ENCODE measurements at regions not wholly inside any gene's neighbourhood (a gene's known extent, or its start where the extent isn't known, plus 50 kb on each side); places are given as distances from the start of the nearest gene placed in this dataset.
A peak's percentile ranks its signal among the peaks of the same experiment; 100 is the strongest.

GRCh38 chr3:166060789-166061479 lies 223.7 kb upstream of the BCHE start:
- H2BK12ac ChIP-seq (ENCODE audit: low read length), result no peak overlapping the region
- H3K23ac ChIP-seq (ENCODE audit: low read depth, low read length, poor library complexity), result no peak overlapping the region
- H3K27me3 ChIP-seq (ENCODE audit: control insufficient read depth in 3 of 3, insufficient read depth in 3 of 3, low read depth in 1 of 3, low read length in 3 of 3), result no peaks in the 10 kb centered on the region
- no peak overlapping the region for H3K4me3 ChIP-seq (ENCODE audit: low read length in 2 of 2)
- H3K14ac ChIP-seq (ENCODE audit: low read length), result no peak overlapping the region
- no peak overlapping the region for H3K4me2 ChIP-seq (ENCODE audit: insufficient read depth, low read length, poor library complexity, severe bottlenecking)
- no peak overlapping the region for H2AFZ ChIP-seq (ENCODE audit: low read length)
- no peak overlapping the region for H2BK15ac ChIP-seq (ENCODE audit: low read length)
- no peaks in the 10 kb centered on the region for H3K4me1 ChIP-seq (ENCODE audit: control insufficient read depth in 2 of 2, insufficient read depth in 1 of 2, low read depth in 1 of 2, low read length in 2 of 2)
- H3K4ac ChIP-seq (ENCODE audit: low read length), result no peak overlapping the region
- no peak overlapping the region for H3K27ac ChIP-seq (replicated peaks; ENCODE audit: low read length)
- H3K36me3 ChIP-seq (replicated peaks in 1 of 2; ENCODE audit: control insufficient read depth in 2 of 2, insufficient read depth in 2 of 2, low read length in 2 of 2), result no peaks in the 10 kb centered on the region
- no peak for DNase-seq (ENCODE audit: low spot score)
- H3K18ac ChIP-seq (ENCODE audit: low read length), result no peak overlapping the region
- H4K91ac ChIP-seq (ENCODE audit: low read depth, low read length, poor library complexity), result no peak overlapping the region
- H2AK5ac ChIP-seq (ENCODE audit: low read depth, low read length), result no peak overlapping the region
- H3K9ac ChIP-seq (ENCODE audit: low read depth, low read length, poor library complexity), result no peak overlapping the region
- H2BK120ac ChIP-seq (ENCODE audit: low read depth, low read length), result no peak overlapping the region
- H3K79me1 ChIP-seq (ENCODE audit: low read depth, low read length), result no peaks in the 10 kb centered on the region
- H3K9me3 ChIP-seq (replicated peaks in 1 of 2; ENCODE audit: control insufficient read depth in 2 of 2, insufficient read depth in 1 of 2, low read depth in 1 of 2, low read length in 2 of 2), result no peaks in the 10 kb centered on the region
- H2BK5ac ChIP-seq (ENCODE audit: low read length), result no peak overlapping the region
- WGBS, 2 donors (ENCODE audit: extremely low coverage in 2 of 2, insufficient read length in 2 of 2, insufficient replicate concordance in 1 of 2), result no CpG with 5 or more reads among the region's 2 CpGs
- no peak overlapping the region for H4K8ac ChIP-seq (ENCODE audit: low read depth, low read length)

DNA sequence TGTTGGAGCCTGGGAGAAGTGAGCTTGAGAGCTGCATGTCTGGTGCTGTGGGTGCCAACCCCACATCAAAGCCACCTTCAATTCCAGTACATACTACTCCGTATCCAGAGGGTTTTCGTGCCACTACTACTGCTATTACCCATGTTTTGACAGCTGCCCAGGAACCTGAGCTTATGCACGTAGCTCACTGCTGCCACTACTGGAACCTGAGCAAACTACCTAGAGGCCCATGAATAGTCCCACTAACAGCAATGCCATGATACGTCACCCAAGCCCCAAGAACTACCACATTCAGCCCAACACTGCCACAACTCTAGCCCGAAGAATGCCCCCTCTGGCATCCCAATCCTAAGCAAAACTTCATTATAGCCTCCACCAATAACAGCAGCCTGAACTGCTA lies 215.2 kb upstream of the BCHE start:
- Histone ChIP-seq H2AK5ac (ENCODE audit: low read depth, low read length) (no peak overlapping the region), H3K4me1 (ENCODE audit: control insufficient read depth in 2 of 2, insufficient read depth in 1 of 2, low read depth in 1 of 2, low read length in 2 of 2) (no peaks in the 10 kb centered on the region), H3K27me3 (ENCODE audit: control insufficient read depth in 3 of 3, insufficient read depth in 3 of 3, low read depth in 1 of 3, low read length in 3 of 3) (no peaks in the 10 kb centered on the region), H2BK15ac (ENCODE audit: low read length) (no peak overlapping the region), H2AFZ (ENCODE audit: low read length) (no peak overlapping the region), H3K36me3 (replicated peaks in 1 of 2; ENCODE audit: control insufficient read depth in 2 of 2, insufficient read depth in 2 of 2, low read length in 2 of 2) (no peaks in the 10 kb centered on the region), H3K18ac (ENCODE audit: low read length) (no peak overlapping the region), H3K23ac (ENCODE audit: low read depth, low read length, poor library complexity) (no peak overlapping the region), H3K27ac (replicated peaks; ENCODE audit: low read length) (no peak overlapping the region), H3K14ac (ENCODE audit: low read length) (no peak overlapping the region), H4K8ac (ENCODE audit: low read depth, low read length) (no peak overlapping the region), H2BK12ac (ENCODE audit: low read length) (no peak overlapping the region), H3K9me3 (replicated peaks in 1 of 2; ENCODE audit: control insufficient read depth in 2 of 2, insufficient read depth in 1 of 2, low read depth in 1 of 2, low read length in 2 of 2) (no peaks in the 10 kb centered on the region), H3K79me1 (ENCODE audit: low read depth, low read length) (no peaks in the 10 kb centered on the region), H3K4ac (ENCODE audit: low read length) (no peak overlapping the region), H4K91ac (ENCODE audit: low read depth, low read length, poor library complexity) (no peak overlapping the region), H3K9ac (ENCODE audit: low read depth, low read length, poor library complexity) (no peak overlapping the region), H3K4me3 (ENCODE audit: low read length in 2 of 2) (no peak overlapping the region), H2BK5ac (ENCODE audit: low read length) (no peak overlapping the region), H2BK120ac (ENCODE audit: low read depth, low read length) (no peak overlapping the region), H3K4me2 (ENCODE audit: insufficient read depth, low read length, poor library complexity, severe bottlenecking) (no peak overlapping the region)
- no peak for DNase-seq (ENCODE audit: low spot score)
- WGBS, 2 donors (ENCODE audit: extremely low coverage in 2 of 2, insufficient read length in 2 of 2, insufficient replicate concordance in 1 of 2), result no CpG with 5 or more reads among the region's 5 CpGs

GRCh38 chr3:166029507-166029906 lies 192.3 kb upstream of the BCHE start:
- Histone ChIP-seq H3K4me1 (ENCODE audit: control insufficient read depth in 2 of 2, insufficient read depth in 1 of 2, low read depth in 1 of 2, low read length in 2 of 2) (no peaks in the 10 kb centered on the region), H2BK15ac (ENCODE audit: low read length) (no peak overlapping the region), H3K18ac (ENCODE audit: low read length) (no peak overlapping the region), H2AK5ac (ENCODE audit: low read depth, low read length) (no peak overlapping the region), H3K23ac (ENCODE audit: low read depth, low read length, poor library complexity) (no peak overlapping the region), H2BK12ac (ENCODE audit: low read length) (no peak overlapping the region), H2AFZ (ENCODE audit: low read length) (no peak overlapping the region), H2BK5ac (ENCODE audit: low read length) (no peak overlapping the region), H3K4me3 (ENCODE audit: low read length in 2 of 2) (peak overlapping the region in 1 of 2 donors; percentile 12), H3K9me3 (replicated peaks in 1 of 2; ENCODE audit: control insufficient read depth in 2 of 2, insufficient read depth in 1 of 2, low read depth in 1 of 2, low read length in 2 of 2) (peaks cover 0 to 3% of the 10 kb centered on the region in 2 donors), H4K8ac (ENCODE audit: low read depth, low read length) (no peak overlapping the region), H3K27ac (replicated peaks; ENCODE audit: low read length) (no peak overlapping the region), H3K79me1 (ENCODE audit: low read depth, low read length) (no peaks in the 10 kb centered on the region), H3K36me3 (replicated peaks in 1 of 2; ENCODE audit: control insufficient read depth in 2 of 2, insufficient read depth in 2 of 2, low read length in 2 of 2) (no peaks in the 10 kb centered on the region), H3K27me3 (ENCODE audit: control insufficient read depth in 3 of 3, insufficient read depth in 3 of 3, low read depth in 1 of 3, low read length in 3 of 3) (no peaks in the 10 kb centered on the region), H3K14ac (ENCODE audit: low read length) (no peak overlapping the region), H2BK120ac (ENCODE audit: low read depth, low read length) (no peak overlapping the region), H3K4me2 (ENCODE audit: insufficient read depth, low read length, poor library complexity, severe bottlenecking) (no peak overlapping the region), H3K4ac (ENCODE audit: low read length) (no peak overlapping the region), H4K91ac (ENCODE audit: low read depth, low read length, poor library complexity) (no peak overlapping the region), H3K9ac (ENCODE audit: low read depth, low read length, poor library complexity) (no peak overlapping the region)
- no peak for DNase-seq (ENCODE audit: low spot score)
- no CpG with 5 or more reads among the region's 3 CpGs for WGBS, 2 donors (ENCODE audit: extremely low coverage in 2 of 2, insufficient read length in 2 of 2, insufficient replicate concordance in 1 of 2)

- Histone ChIP-seq H3K9me3 (replicated peaks in 1 of 2; ENCODE audit: control insufficient read depth in 2 of 2, insufficient read depth in 1 of 2, low read depth in 1 of 2, low read length in 2 of 2) (no peaks in the 10 kb centered on the region), H3K36me3 (replicated peaks in 1 of 2; ENCODE audit: control insufficient read depth in 2 of 2, insufficient read depth in 2 of 2, low read length in 2 of 2) (no peaks in the 10 kb centered on the region)
- DNase-seq (ENCODE audit: low spot score), result peak; percentile 20
These were observed 176.0 kb upstream of the BCHE start for GRCh38 chr3:166013073-166013679.

More at GRCh38 chr3:166013073-166013679, 176.0 kb upstream of the BCHE start:
- H2AFZ ChIP-seq (ENCODE audit: low read length), result no peak overlapping the region
- no peak overlapping the region for H2BK120ac ChIP-seq (ENCODE audit: low read depth, low read length)
- H3K27me3 ChIP-seq (ENCODE audit: control insufficient read depth in 3 of 3, insufficient read depth in 3 of 3, low read depth in 1 of 3, low read length in 3 of 3), result no peaks in the 10 kb centered on the region
- H3K14ac ChIP-seq (ENCODE audit: low read length), result no peak overlapping the region
- H3K4me3 ChIP-seq (ENCODE audit: low read length in 2 of 2), result no peak overlapping the region
- H3K9ac ChIP-seq (ENCODE audit: low read depth, low read length, poor library complexity), result no peak overlapping the region
- no peak overlapping the region for H4K91ac ChIP-seq (ENCODE audit: low read depth, low read length, poor library complexity)
- no peak overlapping the region for H4K8ac ChIP-seq (ENCODE audit: low read depth, low read length)
- H3K4me2 ChIP-seq (ENCODE audit: insufficient read depth, low read length, poor library complexity, severe bottlenecking), result no peak overlapping the region
- H3K79me1 ChIP-seq (ENCODE audit: low read depth, low read length), result no peaks in the 10 kb centered on the region
- H3K4ac ChIP-seq (ENCODE audit: low read length), result no peak overlapping the region
- H3K18ac ChIP-seq (ENCODE audit: low read length), result no peak overlapping the region
- no peaks in the 10 kb centered on the region for H3K4me1 ChIP-seq (ENCODE audit: control insufficient read depth in 2 of 2, insufficient read depth in 1 of 2, low read depth in 1 of 2, low read length in 2 of 2)
- H2BK15ac ChIP-seq (ENCODE audit: low read length), result no peak overlapping the region
- no peak overlapping the region for H2AK5ac ChIP-seq (ENCODE audit: low read depth, low read length)
- H2BK5ac ChIP-seq (ENCODE audit: low read length), result no peak overlapping the region
- no peak overlapping the region for H3K23ac ChIP-seq (ENCODE audit: low read depth, low read length, poor library complexity)
- no peak overlapping the region for H2BK12ac ChIP-seq (ENCODE audit: low read length)
- H3K27ac ChIP-seq (replicated peaks; ENCODE audit: low read length), result no peak overlapping the region
- no CpG with 5 or more reads among the region's 1 CpG for WGBS, 2 donors (ENCODE audit: extremely low coverage in 2 of 2, insufficient read length in 2 of 2, insufficient replicate concordance in 1 of 2)
